ENCODE measurements at regions not wholly inside any gene's neighbourhood (a gene's known extent, or its start where the extent isn't known, plus 50 kb on each side); places are given as distances from the start of the nearest gene placed in this dataset.

DNA sequence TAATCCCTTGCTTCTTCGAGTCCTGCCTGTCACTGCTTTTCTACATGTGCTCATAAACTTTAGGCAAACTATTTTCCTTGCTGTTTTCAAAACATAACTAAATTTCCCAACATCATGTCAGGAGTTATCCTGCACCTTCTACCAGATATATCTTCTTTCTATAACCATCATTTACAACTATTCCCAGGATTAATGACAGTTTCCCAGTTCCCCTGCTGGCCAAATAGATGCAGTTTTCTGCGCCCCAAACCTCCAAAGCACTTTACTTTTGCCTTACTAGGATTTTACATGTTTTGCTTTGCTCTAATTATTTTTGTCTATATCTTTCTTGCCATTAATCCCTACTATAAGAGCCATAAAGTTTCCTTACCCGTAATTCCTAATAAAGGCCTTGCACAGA is 122.5 kb downstream of the GLUL start:
- Histone ChIP-seq H3K27ac (ENCODE audit: low read depth in 1 of 2, low read length in 2 of 2) (no peak overlapping the region), H3K36me3 (ENCODE audit: insufficient read depth, low read length) (no peaks in the 10 kb centered on the region), H3K27me3 (ENCODE audit: control insufficient read depth in 1 of 2, insufficient read depth in 2 of 2, low read length in 2 of 2) (no peaks in the 10 kb centered on the region), H3K4me1 (ENCODE audit: insufficient read depth, low read length) (peaks cover 3% of the 10 kb centered on the region), H3K9me3 (ENCODE audit: control insufficient read depth in 1 of 2, insufficient read depth in 1 of 2, low read length in 2 of 2) (no peaks in the 10 kb centered on the region), H3K4me3 (ENCODE audit: low read length) (no peak overlapping the region)
- Mint-ChIP-seq H3K27me3 (no peaks in the 10 kb centered on the region), H3K9me3 (no peaks in the 10 kb centered on the region), H3K36me3 (ENCODE audit: low read depth) (no peaks in the 10 kb centered on the region), H3K4me3 (no peak overlapping the region), H3K4me1 (ENCODE audit: low read depth) (peaks cover 4% of the 10 kb centered on the region), H3K27ac (no peak overlapping the region)
- intact Hi-C loops (cut with DNase I, micrococcal nuclease): no loop called here
- ChIA-PET POLR2A (no interaction called here), CTCF (no interaction called here)
- DNase-seq (no peak), ATAC-seq (ENCODE audit: poor library complexity) (no peak)
- TF ChIP-seq, protein P1, sequence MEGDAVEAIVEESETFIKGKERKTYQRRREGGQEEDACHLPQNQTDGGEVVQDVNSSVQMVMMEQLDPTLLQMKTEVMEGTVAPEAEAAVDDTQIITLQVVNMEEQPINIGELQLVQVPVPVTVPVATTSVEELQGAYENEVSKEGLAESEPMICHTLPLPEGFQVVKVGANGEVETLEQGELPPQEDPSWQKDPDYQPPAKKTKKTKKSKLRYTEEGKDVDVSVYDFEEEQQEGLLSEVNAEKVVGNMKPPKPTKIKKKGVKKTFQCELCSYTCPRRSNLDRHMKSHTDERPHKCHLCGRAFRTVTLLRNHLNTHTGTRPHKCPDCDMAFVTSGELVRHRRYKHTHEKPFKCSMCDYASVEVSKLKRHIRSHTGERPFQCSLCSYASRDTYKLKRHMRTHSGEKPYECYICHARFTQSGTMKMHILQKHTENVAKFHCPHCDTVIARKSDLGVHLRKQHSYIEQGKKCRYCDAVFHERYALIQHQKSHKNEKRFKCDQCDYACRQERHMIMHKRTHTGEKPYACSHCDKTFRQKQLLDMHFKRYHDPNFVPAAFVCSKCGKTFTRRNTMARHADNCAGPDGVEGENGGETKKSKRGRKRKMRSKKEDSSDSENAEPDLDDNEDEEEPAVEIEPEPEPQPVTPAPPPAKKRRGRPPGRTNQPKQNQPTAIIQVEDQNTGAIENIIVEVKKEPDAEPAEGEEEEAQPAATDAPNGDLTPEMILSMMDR (IDR thresholded peaks at IDR 0.05): no peak

DNA sequence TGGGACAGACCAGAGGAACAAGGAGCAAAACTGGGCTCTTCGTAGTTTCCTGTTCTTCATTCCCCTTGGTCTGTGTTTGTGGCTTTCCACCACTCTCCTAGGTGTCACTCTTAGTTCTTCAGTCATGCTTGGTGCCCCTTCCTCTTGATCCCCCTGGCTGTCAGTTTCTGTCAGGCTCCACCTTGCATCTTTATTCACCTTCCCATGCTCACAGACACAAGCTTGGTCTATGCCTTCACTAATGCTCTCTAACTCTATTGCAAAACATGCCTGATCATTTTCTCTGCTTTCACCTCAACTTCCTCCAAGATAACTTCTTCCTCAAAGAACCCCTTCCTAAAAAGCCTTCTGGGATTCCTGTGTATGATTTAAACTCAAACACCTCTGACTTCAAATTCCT is 122.9 kb downstream of the GLUL start:
- Mint-ChIP-seq H3K4me3 (no peak overlapping the region), H3K27me3 (no peaks in the 10 kb centered on the region), H3K4me1 (ENCODE audit: low read depth) (peaks cover 4% of the 10 kb centered on the region), H3K36me3 (ENCODE audit: low read depth) (no peaks in the 10 kb centered on the region), H3K27ac (no peak overlapping the region), H3K9me3 (no peaks in the 10 kb centered on the region)
- CTCF ChIA-PET: no interaction called here
- DNase-seq (no peak), ATAC-seq (ENCODE audit: poor library complexity) (no peak)
- Histone ChIP-seq H3K4me1 (ENCODE audit: insufficient read depth, low read length) (peaks cover 3% of the 10 kb centered on the region), H3K27me3 (ENCODE audit: control insufficient read depth in 1 of 2, insufficient read depth in 2 of 2, low read length in 2 of 2) (no peaks in the 10 kb centered on the region), H3K4me3 (ENCODE audit: low read length) (no peak overlapping the region), H3K36me3 (ENCODE audit: insufficient read depth, low read length) (no peaks in the 10 kb centered on the region), H3K9me3 (ENCODE audit: control insufficient read depth in 1 of 2, insufficient read depth in 1 of 2, low read length in 2 of 2) (no peaks in the 10 kb centered on the region), H3K27ac (ENCODE audit: low read depth in 1 of 2, low read length in 2 of 2) (no peak overlapping the region)
- TF ChIP-seq, protein P1 (IDR thresholded peaks at IDR 0.05): no peak
- intact Hi-C loops (cut with DNase I, micrococcal nuclease): no loop called here
- POLR2A ChIA-PET: no interaction called here

GRCh38 chr1:182264185-182264584 is 127.4 kb downstream of the GLUL start:
- no peak for DNase-seq
- TF ChIP-seq, protein P1 (IDR thresholded peaks at IDR 0.05): no peak
- no peaks in the 10 kb centered on the region for H3K9me3 Mint-ChIP-seq
- Histone ChIP-seq H3K4me1 (ENCODE audit: insufficient read depth, low read length) (peaks cover 16% of the 10 kb centered on the region), H3K27ac (ENCODE audit: low read depth in 1 of 2, low read length in 2 of 2) (no peak overlapping the region), H3K27me3 (ENCODE audit: control insufficient read depth in 1 of 2, insufficient read depth in 2 of 2, low read length in 2 of 2) (no peaks in the 10 kb centered on the region), H3K9me3 (ENCODE audit: control insufficient read depth in 1 of 2, insufficient read depth in 1 of 2, low read length in 2 of 2) (no peaks in the 10 kb centered on the region), H3K36me3 (ENCODE audit: insufficient read depth, low read length) (no peaks in the 10 kb centered on the region), H3K4me3 (ENCODE audit: low read length) (no peak overlapping the region)
- H3K27me3 Mint-ChIP-seq: no peaks in the 10 kb centered on the region
- ChIA-PET POLR2A (no interaction called here), CTCF (no interaction called here)
- intact Hi-C loops (cut with DNase I, micrococcal nuclease): no loop called here
- H3K4me3 Mint-ChIP-seq: no peak overlapping the region
- peaks cover 34% of the 10 kb centered on the region for H3K4me1 Mint-ChIP-seq (ENCODE audit: low read depth)
- H3K36me3 Mint-ChIP-seq (ENCODE audit: low read depth): no peaks in the 10 kb centered on the region
- ATAC-seq (ENCODE audit: poor library complexity): no peak
- H3K27ac Mint-ChIP-seq: no peak overlapping the region

All from CD4-positive, alpha-beta T cell (primary cell).